HG03432 (cell line): ENCODE measurements at regions not wholly inside any gene's neighbourhood (a gene's known extent, or its start where the extent isn't known, plus 50 kb on each side); places are given as distances from the start of the nearest gene placed in this dataset.

Experiments
- ATAC-seq: cut with Tn5 transposase; IDR thresholded peaks from one replicate; pipeline ENCODE4 v1.9.1; 2021; ENCODE audit warnings: mild to moderate bottlenecking, moderate library complexity; ENCODE audit not compliant: unreplicated experiment

DNA sequence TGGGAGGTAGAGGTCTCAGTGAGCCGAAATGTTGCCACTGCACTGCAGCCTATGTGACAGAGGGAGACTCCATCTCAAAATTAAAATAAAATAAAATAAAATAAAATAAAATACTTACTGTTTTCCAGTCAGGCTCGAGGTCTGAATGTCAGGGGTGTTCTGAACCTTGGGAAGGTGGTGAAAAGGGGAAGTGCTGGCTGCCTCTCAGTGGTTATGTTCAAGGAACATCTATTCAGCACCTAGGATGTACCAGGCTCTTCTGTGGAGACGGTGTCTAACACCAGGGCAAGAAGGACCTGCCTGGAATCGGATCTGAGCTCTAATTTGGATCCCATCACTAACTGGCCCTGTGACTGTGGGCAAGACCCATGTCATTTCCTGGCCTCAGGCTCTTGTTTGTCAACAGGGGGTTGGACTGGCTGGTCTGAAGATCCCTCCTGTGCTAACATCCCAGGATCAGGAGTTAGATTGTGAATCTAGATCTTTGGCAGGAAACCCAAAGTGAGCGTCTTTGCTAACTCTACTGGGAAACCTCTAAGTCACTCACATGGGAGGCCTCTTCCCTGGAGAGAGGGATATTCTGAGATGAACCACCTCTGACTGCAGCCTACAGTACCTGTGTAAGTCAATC, 63.4 kb upstream of the SIRPG start:
- ATAC-seq: no peak

- ATAC-seq: no peak
These were observed 62.6 kb upstream of the SIRPG start for GRCh38 chr20:1720226-1720625.

DNA sequence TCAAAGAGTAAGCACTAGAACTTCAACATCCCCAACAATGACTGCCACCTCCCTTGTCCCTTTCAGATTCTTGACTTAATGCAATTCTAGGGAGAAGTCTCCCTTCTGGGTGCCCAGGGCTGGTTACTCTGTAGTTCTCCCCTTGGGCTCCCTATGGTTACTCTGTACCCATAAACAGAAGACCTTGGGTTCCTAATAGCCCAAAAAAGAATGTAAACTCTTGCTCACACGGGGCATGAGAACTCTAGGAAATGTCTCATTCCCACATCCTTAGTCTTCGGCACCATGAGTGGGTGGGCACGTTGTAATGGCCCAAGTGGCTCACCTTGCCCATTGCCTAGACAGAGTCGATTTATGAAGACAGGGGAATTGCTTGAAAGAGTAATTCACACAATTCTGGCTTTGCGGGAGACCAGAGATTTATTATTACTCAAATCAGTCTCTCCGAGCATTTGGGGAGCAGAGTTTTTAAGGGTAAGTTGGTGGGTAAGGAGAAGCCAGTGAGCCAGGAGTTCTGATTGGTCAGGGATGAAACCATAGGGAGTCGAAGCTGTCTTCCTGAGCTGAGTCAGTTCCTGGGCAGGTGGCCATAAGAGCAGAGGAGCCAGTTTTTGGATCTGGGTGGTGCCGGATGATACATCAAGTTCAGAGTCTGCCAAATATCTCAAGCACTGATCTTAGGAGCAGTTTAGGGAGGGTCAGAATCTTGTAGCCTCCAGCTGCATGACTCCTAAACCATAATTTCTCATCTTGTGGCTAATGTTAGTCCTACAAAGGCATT, 61.2 kb upstream of the SIRPG start:
- ATAC-seq: no peak

DNA sequence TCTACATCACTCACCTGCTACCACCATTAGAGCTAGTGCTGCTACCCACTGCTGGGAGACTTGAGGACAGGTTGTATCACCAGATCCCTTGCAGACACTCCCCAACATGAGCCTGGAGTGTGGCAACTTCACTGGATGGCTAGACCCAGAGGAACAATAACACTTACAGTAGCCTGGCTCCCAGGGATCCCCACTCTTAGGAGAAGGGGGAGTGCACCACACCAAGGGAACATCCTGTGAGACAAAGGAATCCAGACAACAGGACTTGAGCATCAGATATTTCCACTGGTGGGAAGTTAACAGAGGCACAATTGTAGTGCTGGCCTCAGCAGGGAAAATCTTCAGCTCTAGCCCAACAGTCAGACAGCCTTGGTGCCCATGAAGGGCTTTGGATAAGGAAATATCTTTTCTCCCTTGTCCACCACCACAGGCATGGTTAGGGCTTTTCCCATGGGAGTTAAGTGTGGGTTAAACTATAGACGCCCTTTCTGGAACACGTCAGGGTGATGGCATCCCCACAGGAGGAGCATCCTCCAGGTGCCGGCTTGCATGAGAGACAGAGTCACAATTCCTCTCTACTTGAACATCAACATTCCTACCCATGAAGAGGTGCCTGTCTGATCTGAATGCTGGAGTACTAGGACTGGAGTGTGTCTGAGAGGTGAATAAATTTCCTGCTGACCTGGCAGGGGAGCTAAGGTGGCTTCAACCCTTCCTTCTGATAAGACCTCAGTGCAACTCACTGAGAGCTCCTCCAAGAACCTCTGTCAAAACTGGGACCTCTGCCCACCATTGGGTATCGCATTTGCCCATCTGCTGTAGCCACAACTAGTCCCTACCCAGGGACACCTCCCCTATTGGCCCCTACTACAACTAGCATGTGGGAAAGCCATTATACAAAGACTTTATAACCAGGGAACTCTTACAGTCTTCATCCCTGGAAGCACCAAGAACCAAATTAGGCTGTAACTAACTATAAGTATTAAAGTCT, 55.4 kb upstream of the SIRPG start:
- no peak for ATAC-seq

DNA sequence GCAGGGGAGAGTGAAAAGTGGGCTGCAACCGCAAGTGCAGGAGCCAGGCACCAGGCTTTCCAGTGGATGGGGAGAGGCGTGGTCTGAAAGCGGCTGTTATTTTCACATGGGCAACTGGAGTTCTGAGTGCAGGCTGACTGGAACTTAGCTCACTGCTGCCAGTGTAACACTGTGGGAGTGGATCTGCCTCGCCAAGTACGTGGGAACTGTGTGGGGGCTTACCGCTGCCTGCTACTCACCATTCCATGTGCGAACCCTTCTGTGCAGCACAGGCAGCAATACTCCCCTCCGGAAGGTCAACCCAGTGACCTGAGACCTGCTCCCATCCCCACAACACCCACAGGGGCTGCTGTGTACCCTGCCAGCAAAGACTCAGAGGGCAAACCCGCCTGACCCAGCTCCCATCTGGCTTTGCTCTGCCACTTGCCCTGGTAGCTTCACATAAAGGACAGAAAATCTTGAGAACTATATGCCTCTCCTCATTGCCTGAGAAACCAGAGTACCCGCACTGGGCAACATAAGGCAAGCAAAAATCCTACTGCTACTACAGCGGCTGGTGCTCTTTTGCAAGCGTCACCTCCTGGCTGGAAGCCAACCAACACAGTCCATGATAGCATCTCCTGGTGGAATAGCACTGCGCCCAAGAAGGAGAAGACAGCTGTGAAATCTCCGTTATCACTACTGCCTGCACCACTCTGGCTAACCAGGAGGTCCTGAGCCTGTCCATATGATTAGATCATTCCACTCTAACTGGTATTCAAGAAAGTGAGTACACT, 54.4 kb upstream of the SIRPG start:
- ATAC-seq: no peak

- ATAC-seq: no peak
These were observed 53.7 kb upstream of the SIRPG start for GRCh38 chr20:1711266-1711665.

DNA sequence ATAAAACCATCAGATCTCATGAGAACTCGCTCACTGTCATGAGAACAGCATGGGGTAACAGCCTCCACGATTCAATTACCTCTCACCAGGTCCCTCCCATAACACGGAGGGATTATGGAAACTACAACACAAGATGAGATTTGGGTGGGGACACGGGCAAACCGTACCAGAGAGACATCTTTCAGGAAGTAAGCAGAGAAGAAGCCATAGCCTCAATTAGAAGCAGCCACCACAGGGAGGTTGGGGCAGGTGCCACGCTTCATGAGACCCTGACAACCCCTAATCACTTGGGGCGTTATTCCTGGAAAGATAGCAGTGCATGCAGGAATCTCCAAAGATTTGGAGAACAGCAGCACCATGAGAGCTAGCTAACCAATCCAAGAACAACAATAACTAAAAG, 52.9 kb upstream of the SIRPG start:
- ATAC-seq: no peak

- ATAC-seq: no peak
These were observed 50.2 kb upstream of the SIRPG start for GRCh38 chr20:1707588-1708449.
